ENCODE measurements at regions not wholly inside any gene's neighbourhood (a gene's known extent, or its start where the extent isn't known, plus 50 kb on each side); places are given as distances from the start of the nearest gene placed in this dataset.
"Not testable (repeated sequence)": the region's sequence is repeated elsewhere in the genome, so short reads cannot be mapped to it uniquely, and the experiment has no call there.

DNA sequence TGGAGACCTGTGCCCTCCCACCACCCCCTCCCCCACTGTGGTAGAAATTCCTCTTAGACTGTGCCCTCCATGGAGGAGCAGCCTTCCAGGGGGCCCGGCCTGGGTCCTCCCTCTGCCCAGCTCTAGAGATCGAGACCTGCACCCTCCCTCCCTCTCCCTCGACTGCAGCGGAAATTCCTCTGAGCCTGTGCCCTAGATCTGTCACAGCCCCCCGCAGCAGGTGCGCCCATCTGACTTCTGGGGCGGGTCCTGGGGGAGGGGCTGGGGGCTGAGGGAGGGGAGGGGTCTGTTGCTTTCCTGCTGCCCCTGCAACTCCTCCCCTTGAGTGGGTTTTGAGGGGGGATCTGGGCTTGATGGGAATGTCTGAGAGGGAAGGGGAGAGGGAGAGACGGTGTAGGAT, 177.8 kb upstream of the GSE1 start:
- no peak for DNase-seq

- no peak for DNase-seq
These were observed 177.4 kb upstream of the GSE1 start for GRCh38 chr16:85435700-85436099.

- DNase-seq = no peak
These were observed 176.9 kb upstream of the GSE1 start for GRCh38 chr16:85436207-85436606.

- no peak for DNase-seq
These were observed 176.4 kb upstream of the GSE1 start for GRCh38 chr16:85436636-85437165.

DNA sequence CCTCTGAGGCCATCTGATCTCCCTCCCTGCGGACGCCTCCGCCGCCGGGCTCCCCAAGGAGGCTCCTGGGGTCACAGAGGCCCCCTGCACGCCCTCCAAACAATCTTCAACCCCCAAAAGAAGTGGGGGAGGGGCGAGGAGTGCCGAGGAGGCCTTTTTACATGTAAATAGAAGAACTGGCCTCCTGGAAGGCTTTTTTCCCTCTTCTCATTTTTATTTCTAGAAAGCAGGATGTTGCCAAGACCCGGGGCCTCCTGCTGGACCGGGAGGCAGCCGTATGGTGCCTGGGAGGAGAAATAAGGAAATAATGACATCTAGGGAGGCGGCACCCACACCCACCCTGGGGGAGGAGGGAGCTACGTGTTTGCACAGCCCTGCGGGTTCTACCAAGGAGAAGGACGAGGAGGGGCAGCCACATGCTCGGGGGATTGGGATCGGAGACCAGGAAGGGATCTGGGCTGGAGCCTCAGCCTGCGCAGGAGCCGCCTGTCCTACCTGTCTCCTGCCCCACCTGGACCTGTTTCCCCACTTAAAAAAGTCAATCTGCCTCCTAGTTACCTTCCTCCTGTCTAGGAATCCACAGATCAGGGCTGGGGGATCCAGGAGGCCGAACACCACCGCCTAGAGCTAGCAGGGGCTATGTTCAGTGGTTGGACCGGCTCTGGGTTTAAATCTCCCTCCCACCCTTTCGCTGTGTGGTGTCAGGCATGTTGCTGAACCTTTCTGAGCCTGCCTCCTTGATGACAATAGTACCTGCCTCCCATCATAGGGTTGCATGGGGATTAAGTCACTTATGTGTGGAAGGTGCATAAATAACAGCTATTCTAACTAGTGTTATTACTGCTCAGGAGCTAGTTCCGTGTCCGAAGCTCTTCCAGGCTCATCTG, 175.7 kb upstream of the GSE1 start:
- no peak for DNase-seq

DNA sequence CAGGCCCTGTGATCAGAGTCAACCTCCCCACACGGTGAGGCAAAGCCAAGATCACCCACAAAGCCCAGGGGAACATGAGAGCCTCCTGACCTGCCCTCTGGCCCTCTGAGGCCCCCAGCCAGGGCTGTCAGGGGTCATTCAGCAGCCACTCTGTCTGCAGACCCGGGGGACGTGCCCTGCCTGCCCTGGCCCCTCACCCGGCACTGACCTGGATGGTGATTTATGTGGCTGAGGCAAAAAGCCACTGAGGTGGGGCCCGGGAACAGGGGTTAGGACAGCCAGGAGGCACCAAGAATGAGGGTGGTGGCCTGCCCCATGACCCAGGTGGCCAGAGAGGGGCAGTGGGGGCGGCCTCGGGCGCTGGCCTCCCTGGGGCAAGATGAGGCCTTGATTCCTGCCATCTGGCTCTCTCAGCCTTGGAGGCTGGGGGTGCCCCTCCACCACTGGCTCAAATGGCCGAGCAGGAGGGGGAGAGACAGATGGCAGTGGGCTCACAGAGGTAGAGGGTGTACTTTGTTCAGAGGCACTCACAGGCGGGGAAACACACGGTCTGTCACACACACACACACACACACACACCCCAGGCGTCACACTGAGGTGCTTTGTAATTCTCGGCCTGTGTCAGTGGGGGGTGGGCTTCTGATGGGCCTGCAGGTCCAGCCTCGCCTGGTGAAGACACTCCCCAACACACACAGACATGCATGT, 174.0 kb upstream of the GSE1 start:
- DNase-seq = no peak

GRCh38 chr16:85440744-85441143, 172.4 kb upstream of the GSE1 start:
- no peak for DNase-seq

DNA sequence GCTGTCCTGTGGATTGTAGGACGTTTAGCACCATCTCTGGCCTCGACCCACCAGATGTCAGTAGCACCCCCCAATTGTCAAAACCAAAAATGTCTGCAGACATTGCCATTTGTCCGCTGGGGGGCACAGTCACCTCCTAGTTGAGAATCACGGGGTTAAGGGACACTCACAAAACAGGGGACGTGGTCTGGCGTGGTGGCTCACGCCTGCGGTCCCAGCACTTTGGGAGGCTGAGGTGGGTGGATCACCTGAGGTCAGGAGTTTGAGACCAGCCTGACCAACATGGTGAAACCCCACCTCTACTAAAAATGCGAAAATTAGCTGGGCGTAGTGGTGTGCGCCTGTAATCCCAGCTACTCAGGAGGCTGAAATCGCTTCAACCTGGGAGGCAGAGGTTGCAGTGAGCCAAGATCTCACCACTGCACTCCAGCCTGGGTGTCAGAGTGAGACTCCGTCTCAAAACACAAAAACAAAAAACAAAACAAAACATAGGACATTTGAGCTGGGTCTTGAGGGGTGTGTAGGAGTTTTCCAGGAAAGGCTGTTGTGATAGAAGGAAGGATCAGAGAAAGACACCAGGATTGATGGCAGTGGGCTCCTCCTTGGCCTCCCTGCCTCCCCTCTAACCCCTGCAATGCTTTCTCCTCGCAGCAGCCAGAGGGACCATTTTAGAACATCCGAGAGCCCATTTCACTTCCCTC, 171.8 kb upstream of the GSE1 start:
- DNase-seq = peak; percentile 51

DNA sequence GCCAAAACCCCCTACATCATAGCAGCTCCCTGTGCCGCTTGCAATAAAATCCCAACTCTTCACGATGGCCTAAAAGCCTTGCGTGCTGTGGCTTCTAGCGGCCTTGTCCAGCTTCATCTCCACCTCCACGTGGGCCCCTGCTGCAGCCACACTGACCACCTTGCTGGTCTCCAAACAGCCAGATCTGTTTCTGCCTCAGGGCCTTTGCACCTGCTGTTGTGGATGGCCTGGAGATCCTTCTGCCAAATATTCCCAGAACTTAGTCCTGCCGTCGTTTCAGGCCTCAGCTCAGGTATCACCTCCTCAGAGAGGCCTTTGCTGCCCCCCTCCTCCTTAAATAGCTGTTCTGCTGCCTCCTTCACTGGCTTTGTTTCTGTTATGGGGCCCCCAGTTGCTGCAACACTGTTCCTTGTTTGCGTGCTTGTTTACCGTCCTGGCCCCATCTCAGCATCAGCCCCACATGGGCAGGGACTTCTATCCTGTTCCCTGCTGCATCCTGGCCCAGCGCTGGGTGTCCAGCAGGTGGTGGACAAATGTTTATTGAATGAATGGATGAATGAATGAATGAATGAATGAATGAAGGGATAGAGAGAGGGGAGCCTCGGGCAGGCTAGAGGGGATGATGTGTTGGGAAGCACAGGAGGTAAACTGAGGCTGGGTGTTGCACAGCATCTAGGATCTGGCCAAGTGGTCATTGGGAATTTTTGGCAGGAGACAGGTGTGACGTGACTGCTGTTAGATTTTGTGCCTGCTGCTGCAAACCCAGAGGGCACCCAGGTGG, 171.0 kb upstream of the GSE1 start:
- no peak for DNase-seq

- DNase-seq = no peak
These were observed 170.0 kb upstream of the GSE1 start for GRCh38 chr16:85443116-85443515.

DNA sequence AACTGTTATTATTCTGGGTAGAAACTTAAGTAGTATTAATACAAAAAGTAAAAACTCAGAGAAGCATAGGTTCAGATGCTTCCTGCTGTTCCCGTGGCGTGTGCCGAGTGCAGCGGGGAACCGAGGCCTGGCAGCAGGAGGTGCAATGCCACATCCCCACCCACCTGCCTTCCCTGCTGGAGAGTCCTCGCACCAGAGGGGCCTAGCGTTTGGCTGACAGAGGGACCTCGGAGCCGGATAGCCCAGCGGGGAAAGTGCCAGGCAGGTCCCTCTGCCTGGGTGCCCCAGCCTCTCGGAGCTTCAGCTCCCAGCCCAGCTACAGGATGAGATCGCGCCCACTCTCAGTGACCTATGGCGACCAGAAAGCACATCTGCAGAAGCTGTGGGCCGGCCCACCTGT, 169.6 kb upstream of the GSE1 start:
- DNase-seq = no peak

DNA sequence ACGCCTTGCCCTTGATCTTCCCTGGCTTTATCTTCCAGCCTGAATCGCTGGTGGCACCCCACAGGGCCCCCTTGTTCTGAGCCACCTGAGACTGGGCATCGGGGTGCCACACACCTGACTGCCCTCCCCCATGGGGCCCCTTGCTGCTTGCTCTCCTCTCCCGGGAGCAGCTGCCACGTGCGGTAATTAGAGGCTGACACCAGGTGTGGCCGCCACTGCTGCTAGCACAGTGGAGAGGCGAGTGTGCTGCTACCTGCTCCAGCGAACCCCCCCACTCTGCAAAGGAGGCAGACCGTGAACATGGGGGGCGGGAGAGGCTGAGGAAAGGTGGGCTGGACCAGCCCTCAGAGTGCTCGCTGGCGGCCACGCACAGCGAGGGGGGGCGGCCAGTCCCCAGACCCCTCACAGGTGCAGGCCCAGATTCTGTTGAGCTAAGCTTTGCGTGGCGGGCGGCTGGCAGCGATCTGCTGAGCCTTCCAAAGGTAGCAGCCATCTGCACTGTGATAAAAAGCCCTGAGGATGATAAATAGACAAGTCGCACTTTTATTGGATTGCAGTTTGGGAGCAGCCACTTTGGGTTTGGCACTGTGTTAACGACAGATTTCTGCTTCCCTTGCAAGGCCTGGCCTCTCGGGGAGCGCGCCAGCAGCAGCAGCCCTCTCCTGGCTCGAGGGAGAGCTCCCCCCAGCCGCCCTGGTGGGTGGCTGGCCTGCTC, 167.9 kb upstream of the GSE1 start:
- DNase-seq = peak; percentile 91

DNA sequence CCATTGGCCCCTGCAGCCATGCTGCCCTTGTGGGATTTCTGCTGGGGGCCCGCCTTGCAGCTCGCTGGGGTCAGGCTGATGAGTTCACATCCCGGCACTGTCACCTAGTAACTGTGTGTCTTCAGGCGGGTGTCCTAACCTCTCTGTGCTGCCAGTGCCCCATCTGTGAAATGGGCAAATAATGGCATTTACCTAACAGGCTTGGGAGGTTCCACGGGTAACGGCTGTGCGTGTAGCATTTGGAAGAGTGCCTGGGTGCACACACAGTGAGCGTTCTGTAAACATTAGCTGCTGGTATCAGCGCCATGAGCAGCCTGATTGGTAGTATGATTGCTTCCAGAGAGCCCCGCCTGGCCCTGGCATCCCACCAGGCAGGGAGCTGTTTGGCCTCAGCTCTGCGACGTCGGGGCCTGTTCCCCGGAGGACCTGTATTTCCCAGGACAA, 167.3 kb upstream of the GSE1 start:
- peak; percentile 49 for DNase-seq

- peak; percentile 90 for DNase-seq
These were observed 166.0 kb upstream of the GSE1 start for GRCh38 chr16:85446951-85447692.

DNA sequence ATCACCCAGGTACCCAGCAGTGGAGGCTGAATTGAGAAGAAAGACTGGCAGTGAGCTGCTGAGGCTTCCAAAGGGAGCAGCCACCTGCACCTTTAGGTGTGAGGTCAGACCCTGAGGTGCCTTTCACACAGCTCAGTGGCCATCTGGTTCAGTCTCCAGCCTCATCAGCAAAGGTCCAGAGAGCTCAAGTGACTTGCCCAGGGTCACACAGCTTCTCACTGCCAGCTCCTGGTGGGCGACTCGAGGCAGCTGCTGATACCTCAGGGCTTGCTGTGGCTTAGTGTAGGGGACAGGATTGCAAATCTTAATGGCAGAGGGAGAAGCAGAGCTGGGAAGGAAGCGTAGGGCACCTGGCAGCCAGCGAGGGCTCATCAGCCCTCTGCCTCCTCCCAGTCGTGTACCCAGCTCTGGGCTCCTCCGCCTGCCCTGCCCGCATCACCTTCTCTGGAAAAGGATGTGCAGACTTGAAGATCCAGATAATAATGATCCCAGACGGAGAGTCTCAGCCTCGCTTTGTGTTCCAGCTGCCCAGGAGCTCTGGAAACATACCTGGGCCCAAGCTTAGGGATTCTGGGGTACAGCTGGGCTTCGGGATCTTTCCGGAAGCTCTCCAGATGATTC, 165.3 kb upstream of the GSE1 start:
- DNase-seq = peak; percentile 26

GRCh38 chr16:85448557-85449190, 164.4 kb upstream of the GSE1 start:
- peak; percentile 91 for DNase-seq

DNA sequence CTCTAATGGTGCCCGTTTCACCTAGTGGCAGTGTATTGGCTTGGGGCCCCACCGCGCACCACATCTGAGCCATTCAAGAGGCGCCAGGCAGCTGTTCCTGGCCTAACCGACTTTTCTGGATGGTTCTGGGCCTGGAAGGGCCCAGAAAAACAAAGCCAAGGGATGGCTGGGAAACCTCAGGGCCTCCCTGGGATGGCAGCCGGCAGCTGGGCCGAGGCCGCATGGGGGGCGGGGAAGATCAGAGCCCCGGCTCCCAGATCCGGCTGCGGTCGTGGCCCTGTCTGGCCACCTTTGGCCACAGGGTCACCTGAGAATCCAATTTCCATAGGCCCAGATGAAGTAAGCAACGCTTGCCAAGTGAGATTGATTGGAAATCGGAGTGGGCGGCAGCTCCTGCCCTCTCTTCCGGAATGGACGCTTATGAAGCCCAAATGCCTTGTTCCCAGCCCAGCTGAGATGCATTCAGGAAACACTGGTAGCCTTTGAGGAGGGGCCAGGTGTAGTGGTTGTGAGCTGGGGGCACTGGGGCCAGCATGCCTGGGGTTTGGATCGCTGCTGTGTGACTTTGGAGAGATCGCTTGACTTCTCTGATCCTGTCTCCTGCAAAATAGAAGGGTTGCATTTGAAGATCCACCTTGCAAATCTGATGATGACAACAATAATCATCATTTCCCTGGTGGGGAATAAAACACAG, 163.8 kb upstream of the GSE1 start:
- DNase-seq = no peak

DNA sequence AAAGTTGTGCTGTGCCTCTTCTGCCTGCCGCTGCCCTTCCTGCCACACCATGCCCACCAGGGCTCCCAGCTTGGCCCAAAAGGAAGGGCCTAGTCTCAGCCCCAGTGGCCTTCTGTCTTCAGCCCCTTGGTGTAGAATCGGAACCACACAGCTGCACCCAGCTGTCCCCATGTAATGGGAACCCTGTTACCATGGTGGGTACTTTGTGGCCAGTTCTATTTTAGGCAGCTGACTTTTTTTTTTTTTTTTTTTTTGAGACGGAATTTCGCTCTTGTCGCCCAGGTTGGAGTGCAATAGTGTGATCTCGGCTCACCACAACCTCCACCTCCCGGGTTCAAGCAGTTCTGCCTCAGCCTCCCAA, 163.3 kb upstream of the GSE1 start:
- DNase-seq = peak; percentile 32

GRCh38 chr16:85451142-85451541, 162.0 kb upstream of the GSE1 start:
- not testable (repeated sequence) for DNase-seq
